ENCODE measurements at regions not wholly inside any gene's neighbourhood (a gene's known extent, or its start where the extent isn't known, plus 50 kb on each side); places are given as distances from the start of the nearest gene placed in this dataset.
A peak's percentile ranks its signal among the peaks of the same experiment; 100 is the strongest.

GRCh38 chrX:13253223-13253622, 66.6 kb downstream of the ATXN3L start:
- H3K27ac ChIP-seq = no peak overlapping the region
- TF ChIP-seq CTCF (IDR thresholded peaks at IDR 0.05) = no peak
- no peak for DNase-seq
- no peaks in the 10 kb centered on the region for H3K4me1 ChIP-seq
- intact Hi-C loops (cut with DNase I) = no loop called here
- no peak overlapping the region for H3K4me3 ChIP-seq
- no peaks in the 10 kb centered on the region for H3K9me3 ChIP-seq
- ATAC-seq = no peak
- 60 to 97% (median 89%) methylated on average over 3 of the region's 3 CpGs for WGBS, 3 donors
- H3K27me3 ChIP-seq (ENCODE audit: insufficient read depth in 3 of 3, low read length in 2 of 3) = peaks cover 0 to 13% (median 0%) of the 10 kb centered on the region in 3 donors
- no peaks in the 10 kb centered on the region for H3K36me3 ChIP-seq (ENCODE audit: insufficient read depth in 1 of 2, low read depth in 1 of 2)

DNA sequence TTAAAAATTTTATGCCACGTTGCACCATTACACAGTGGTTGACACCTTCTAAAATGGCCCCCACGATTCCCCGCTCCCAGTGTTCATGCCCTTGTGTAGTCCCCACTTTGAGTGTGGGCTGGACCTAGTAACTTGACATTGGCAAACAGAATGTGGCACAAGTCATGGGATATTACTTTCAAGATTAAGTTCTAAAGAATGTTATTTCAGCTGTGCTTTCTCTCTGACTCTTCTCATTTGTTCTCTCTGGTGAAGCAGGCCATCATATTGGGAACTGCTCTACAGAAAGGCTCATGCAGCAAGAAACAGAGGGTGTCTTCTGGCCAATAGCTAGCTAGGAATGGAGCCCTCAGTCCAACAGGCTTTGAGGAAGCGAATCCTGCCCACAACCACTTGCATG, 67.1 kb downstream of the ATXN3L start:
- ATAC-seq (no peak), DNase-seq (no peak)
- Histone ChIP-seq H3K4me1 (no peaks in the 10 kb centered on the region), H3K9me3 (no peaks in the 10 kb centered on the region), H3K27ac (no peak overlapping the region), H3K27me3 (ENCODE audit: insufficient read depth in 3 of 3, low read length in 2 of 3) (peaks cover 0 to 13% (median 0%) of the 10 kb centered on the region in 3 donors), H3K4me3 (no peak overlapping the region), H3K36me3 (ENCODE audit: insufficient read depth in 1 of 2, low read depth in 1 of 2) (no peaks in the 10 kb centered on the region)
- no peak for TF ChIP-seq CTCF (IDR thresholded peaks at IDR 0.05)
- WGBS, 3 donors = 80 to 90% (median 83%) methylated on average over 4 of the region's 4 CpGs
- intact Hi-C loops (cut with DNase I) = no loop called here

DNA sequence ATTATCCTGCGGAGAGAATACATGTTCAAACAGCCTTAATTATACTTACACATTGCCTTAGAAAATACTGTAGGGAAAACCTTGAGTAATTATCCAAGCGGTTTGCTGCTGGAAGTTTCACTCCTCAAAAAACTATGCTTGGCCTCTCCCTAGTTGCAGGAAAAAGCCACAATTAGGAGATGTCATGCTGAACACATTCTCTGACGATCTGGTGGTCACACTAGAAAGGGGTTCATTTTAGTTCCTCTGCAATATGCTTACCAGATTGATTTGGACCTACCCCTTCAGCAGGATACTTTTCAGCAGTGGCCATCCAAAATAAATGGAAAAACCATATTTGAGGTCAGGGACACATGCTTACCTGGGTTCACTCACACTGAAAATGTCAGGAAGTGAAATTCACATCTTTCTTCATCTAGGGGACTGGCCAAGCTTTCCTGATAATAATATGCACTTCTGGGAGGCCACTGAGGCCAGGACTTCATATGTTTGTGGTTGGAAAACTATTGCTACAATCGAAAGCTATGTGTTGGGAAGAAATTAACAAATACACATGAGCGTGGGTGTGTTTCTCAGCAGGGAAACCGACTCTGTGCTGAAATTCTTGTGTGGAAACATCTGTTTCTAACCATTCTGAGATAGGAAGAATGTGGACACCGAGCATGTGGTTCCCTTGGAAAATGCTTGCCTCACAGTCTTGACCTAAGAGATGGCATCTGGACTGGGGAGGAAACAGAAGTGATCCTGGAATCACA, 68.8 kb downstream of the ATXN3L start:
- WGBS, 3 donors = 49 to 53% (median 50%) methylated on average over 7 of the region's 7 CpGs
- Histone ChIP-seq H3K9me3 (no peaks in the 10 kb centered on the region), H3K36me3 (ENCODE audit: insufficient read depth in 1 of 2, low read depth in 1 of 2) (no peaks in the 10 kb centered on the region), H3K4me1 (no peaks in the 10 kb centered on the region), H3K4me3 (no peak overlapping the region), H3K27ac (no peak overlapping the region), H3K27me3 (ENCODE audit: insufficient read depth in 3 of 3, low read length in 2 of 3) (peaks cover 0 to 9% (median 0%) of the 10 kb centered on the region in 3 donors)
- TF ChIP-seq CTCF (IDR thresholded peaks at IDR 0.05) = no peak
- DNase-seq (no peak), ATAC-seq (peak in 3 of 4 donors; percentile 24 to 53 (median 42))
- intact Hi-C loops (cut with DNase I) = no loop called here

- H3K9me3 ChIP-seq = no peaks in the 10 kb centered on the region
- no peak for DNase-seq
- no peak overlapping the region for H3K4me3 ChIP-seq
- H3K36me3 ChIP-seq (ENCODE audit: insufficient read depth in 1 of 2, low read depth in 1 of 2) = no peaks in the 10 kb centered on the region
- peaks cover 0 to 8% (median 0%) of the 10 kb centered on the region in 3 donors for H3K27me3 ChIP-seq (ENCODE audit: insufficient read depth in 3 of 3, low read length in 2 of 3)
- H3K27ac ChIP-seq = no peak overlapping the region
- no peak for ATAC-seq
- 47 to 55% (median 53%) methylated on average over 9 of the region's 9 CpGs for WGBS, 3 donors
- TF ChIP-seq CTCF (IDR thresholded peaks at IDR 0.05) = no peak
- intact Hi-C loops (cut with DNase I) = no loop called here
- no peaks in the 10 kb centered on the region for H3K4me1 ChIP-seq
These were observed 70.9 kb downstream of the ATXN3L start for GRCh38 chrX:13248867-13249486.

Measured in psoas muscle (tissue), 7 donors.